Ureter (tissue), 1 donor: ENCODE measurements at regions not wholly inside any gene's neighbourhood (a gene's known extent, or its start where the extent isn't known, plus 50 kb on each side); places are given as distances from the start of the nearest gene placed in this dataset.

Source experiments
- DNase-seq: peaks from one replicate; pipeline ENCODE4 v3.0.0-alpha.2; 2020; ENCODE audit warnings: low spot score
- donor health status: DM: yes; HTN: yes; CAD: no.

GRCh38 chr3:59450437-59450836 is 400.6 kb upstream of the CFAP20DC start:
- DNase-seq, result no peak

DNA sequence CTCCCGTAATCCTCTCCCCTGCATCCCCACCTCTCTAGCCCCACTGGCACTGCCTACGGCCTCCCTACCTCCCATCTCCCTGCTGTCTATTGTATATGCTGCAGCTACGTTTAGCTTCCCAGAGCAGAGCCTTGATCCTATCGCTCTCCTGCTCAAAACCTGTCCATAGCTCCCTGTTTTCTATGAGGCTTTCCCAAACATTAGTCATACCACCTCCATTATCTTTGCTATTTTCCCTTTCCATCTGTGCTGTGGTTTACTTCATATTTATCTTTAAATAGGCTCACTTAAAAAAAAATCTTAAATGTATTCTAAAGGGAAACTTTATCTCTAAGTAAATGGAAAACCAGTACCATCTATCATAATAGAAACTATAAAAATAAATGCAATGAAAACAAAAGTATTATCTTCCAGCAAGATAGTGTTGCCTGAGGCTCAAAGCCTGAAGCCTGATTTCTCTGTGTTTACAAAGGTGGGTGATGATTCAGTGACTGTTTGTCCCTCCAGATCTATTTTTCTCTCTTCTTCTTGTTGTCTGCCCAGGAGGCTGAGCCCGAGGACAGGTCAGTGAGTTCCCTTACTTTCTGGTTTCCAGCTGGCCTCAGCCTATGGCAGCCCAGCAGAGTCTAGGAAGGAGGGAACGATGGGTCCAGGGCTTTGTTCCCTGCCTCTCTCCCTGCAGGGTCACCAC is 397.1 kb upstream of the CFAP20DC start:
- DNase-seq, result no peak

- no peak for DNase-seq
Measured at GRCh38 chr3:59444676-59445075, 394.9 kb upstream of the CFAP20DC start.

GRCh38 chr3:59444294-59444671 is 394.5 kb upstream of the CFAP20DC start:
- DNase-seq, result no peak

- no peak for DNase-seq
Measured at GRCh38 chr3:59443618-59444293, 393.9 kb upstream of the CFAP20DC start.

- DNase-seq, result no peak
Measured at GRCh38 chr3:59442046-59442445, 392.2 kb upstream of the CFAP20DC start.

DNA sequence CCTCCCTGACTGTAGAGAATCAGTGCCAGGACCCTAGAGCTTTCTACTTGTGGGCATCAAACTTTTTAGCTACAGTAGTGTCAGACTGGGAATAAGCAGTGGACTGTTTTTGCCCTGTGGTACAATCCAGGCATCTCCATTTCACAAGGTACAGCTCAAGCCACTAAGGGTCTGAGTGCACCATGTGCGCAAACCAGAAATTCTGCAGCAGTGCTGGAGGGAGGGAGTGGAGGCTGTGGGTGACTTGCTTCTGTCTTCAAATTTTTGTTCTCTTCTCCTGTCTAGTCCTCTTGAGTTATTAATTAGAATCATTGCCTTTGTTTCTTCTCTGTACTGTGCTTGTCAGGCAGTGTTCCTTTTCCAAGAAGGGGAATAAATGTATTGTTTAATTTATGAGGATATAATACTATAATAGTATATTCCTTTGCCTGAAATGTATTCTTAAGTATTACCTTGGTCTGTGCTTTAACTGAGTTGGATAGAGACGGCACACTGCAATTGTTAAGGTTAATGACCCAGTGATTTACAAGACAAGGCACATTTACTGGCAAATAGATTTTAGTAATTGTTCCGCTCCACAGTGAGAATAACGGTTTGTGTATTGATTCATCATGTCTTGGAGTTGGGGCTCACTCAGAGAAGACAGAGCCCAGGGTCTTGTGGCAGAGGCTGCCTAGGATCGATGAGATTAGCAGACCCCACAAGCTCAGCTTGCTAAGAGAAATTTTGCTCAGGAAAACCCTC is 390.6 kb upstream of the CFAP20DC start:
- DNase-seq, result no peak

DNA sequence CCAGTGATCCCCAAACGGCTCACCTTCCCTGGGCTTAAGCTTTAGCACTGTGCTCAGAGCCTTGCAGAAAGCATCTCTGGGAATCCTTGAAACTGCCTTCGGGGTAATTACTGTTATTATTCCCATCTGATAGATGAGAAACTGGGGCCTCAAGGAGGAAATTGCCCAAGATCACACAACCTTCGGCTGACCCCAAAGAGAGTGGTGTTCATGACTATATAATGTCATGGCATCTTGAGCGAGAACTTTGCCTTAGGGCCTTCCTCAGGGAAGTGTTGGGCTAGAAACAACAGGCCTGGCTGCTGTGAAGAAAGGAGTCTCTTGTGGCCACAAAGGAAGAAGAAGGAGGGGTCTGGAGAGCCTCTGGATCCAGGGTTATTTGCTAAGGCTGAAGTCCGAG is 388.7 kb upstream of the CFAP20DC start:
- no peak for DNase-seq

DNA sequence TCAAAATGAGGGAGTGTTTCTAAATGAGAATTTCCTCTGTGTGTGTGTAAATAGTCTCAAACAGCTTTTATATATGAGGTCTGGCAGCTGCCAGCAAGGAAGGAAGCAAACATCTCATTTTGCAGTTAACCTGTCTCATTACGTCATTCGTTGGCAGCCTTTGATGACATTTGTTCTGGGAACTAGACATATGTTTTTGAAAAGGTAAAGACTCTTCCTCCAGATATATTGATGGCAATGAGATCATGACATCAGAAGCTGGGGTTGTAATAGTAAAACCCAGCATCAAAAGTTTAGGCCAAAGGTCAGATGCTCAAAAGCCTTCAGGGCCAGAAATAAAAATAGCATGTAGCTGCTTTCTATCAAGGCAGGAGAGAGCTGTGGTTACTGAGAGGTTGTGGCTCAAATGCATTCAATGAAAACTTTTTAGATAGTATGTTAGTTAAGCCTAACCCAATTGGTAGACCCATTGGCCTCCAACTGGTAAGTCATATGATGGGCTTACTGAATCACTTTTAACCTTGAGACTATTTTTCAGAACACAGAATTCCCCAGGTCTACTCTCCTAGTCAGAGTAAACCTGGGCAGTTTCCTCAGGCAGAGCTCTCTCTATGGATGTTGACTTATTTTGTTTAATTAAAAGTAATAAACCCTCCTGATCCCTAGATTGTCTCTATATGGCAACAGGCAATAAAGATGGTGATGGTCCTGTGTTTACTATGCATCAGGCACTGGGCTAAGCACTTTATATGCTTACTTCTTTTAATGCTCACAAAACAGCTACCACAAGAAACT is 386.5 kb upstream of the CFAP20DC start:
- no peak for DNase-seq

GRCh38 chr3:59433546-59433945 is 383.7 kb upstream of the CFAP20DC start:
- no peak for DNase-seq

GRCh38 chr3:59432665-59433064 is 382.8 kb upstream of the CFAP20DC start:
- no peak for DNase-seq

DNA sequence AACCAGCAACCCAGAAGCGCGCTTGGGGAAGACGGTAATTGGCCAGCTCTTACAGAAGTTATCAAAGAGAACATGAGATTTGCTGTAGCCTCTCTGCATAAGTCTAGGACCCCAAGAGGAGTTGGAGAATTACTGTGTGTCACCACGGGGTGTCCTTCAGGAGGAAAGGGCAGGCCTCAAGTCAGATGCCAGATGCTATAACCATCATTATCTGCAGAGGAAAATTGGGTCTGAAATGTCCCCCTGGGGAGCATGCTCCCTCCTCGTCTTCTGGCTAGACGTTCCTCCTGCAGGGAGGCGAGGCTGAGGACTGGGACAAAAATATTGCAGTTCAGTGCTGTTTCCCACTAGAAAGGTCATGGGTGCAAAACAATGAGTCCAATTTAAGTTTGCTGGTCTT is 380.5 kb upstream of the CFAP20DC start:
- no peak for DNase-seq

DNA sequence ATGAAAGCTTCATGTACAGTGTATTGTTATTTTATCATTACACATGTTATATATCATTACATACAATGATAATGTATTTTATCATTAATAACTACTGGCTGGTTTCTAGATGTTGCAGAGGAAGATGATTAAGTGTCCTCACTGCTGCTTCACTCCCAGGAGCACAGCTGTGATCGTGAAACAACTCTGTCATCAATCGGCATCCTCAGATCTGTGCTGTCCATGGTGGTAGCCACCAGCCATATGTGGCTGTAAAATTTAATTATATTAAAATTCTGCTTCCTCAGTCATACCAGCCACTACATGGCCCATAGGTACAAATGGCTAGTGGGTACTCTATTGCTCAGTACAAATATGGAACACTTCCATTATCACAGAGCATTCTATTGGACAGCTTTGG is 379.4 kb upstream of the CFAP20DC start:
- DNase-seq, result no peak

GRCh38 chr3:59426821-59427565 is 377.2 kb upstream of the CFAP20DC start:
- DNase-seq, result no peak

DNA sequence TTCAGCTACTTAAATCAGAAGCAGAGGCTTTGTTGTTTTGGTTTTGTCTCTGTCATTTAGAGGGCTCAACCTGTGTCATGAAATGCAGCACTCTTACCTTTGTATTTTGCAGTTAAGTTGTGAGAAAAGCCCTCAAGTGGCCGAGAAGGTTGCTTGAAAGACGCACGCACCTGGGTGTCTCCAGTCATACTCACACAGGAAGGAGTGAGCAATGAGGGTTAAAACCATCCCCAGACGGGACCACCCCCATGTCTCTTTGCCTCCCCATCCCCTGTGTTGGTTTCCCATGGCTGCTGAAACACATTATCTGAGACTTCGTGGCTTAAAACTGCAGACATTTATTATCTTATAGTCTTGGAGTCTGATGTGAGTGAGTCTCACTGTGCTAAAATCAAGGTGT is 376.1 kb upstream of the CFAP20DC start:
- no peak for DNase-seq

DNA sequence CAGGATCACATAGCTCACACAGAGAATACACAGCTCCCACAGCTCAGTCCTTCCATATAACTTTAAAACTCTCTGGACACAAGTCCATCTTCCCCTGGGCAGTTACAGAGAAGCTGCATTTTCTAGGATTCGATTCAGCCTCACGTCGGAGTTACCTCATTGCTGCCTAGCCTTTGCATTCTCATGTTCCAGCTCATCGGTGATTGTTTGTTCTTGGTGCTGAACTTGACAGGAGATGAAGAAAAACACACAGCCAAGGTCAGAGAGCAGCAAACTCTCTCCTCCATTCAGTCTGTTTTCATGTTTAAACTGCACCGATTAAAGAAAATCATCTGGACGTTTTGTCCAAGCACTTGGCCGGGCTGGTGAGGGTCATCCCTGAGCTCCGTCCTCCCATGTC is 375.5 kb upstream of the CFAP20DC start:
- no peak for DNase-seq

- DNase-seq, result no peak
Measured at GRCh38 chr3:59424268-59425010, 374.6 kb upstream of the CFAP20DC start.

DNA sequence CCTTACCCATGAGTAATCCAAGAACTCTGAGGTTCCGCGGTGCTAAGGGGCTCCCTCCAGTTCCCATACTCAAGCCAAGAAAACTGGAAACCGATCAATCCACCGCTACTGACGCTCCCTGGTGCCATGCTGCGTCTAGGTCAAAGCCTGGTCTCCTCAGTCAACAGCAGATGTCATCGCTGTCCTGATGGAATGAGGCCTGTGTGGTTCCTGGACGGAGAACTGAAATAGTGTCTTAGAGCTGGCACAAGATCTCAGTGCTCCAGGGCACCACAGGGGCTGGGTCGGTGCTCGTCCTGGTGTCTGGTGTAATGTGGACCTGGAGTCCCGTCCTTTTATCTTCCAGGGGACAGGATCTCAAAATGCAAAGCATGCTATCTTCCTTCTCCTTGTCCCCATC is 373.9 kb upstream of the CFAP20DC start:
- no peak for DNase-seq

DNA sequence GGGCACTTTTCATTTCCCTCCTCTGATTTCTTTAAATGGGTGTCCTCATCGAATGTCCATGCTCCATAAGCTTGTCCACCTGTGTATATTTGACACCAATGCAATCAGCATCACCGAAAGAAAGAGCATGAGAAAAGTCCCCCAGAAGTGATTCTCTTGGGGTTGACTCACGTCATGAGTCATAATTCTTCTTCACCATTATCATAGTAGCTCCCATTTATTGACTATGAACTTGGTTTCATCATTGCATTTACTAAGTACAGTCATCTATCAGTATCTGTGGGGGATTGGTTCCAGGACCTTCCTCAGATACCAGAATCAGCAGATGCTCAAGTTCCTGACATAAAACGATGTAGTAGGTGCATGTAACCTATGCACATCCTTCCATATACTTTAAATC is 372.5 kb upstream of the CFAP20DC start:
- DNase-seq, result no peak

- DNase-seq, result no peak
Measured at GRCh38 chr3:59418836-59419235, 369.0 kb upstream of the CFAP20DC start.

GRCh38 chr3:59412516-59412915 is 362.7 kb upstream of the CFAP20DC start:
- DNase-seq, result no peak
